NCI-H748 (cell line): ENCODE measurements at regions not wholly inside any gene's neighbourhood (a gene's known extent, or its start where the extent isn't known, plus 50 kb on each side); places are given as distances from the start of the nearest gene placed in this dataset.

Source experiments
- DNase-seq: peaks from one replicate; lab custom pipeline; 2025; ENCODE audit not compliant: unreplicated experiment; lab: John Stamatoyannopoulos, UW

GRCh38 chr10:3549118-3549517 is 235.9 kb downstream of the KLF6 start:
- no peak for DNase-seq

- no peak for DNase-seq
These were observed 236.3 kb downstream of the KLF6 start for GRCh38 chr10:3548702-3549101.

- DNase-seq: no peak
These were observed 236.9 kb downstream of the KLF6 start for GRCh38 chr10:3548076-3548475.

- no peak for DNase-seq
These were observed 240.4 kb downstream of the KLF6 start for GRCh38 chr10:3544561-3544960.

- no peak for DNase-seq
These were observed 242.8 kb downstream of the KLF6 start for GRCh38 chr10:3542185-3542611.

- DNase-seq: no peak
These were observed 245.2 kb downstream of the KLF6 start for GRCh38 chr10:3539696-3540383.

GRCh38 chr10:3538656-3539531 is 246.1 kb downstream of the KLF6 start:
- DNase-seq: peak; percentile 88

GRCh38 chr10:3538291-3538655 is 246.7 kb downstream of the KLF6 start:
- peak; percentile 88 for DNase-seq

- peak; percentile 92 for DNase-seq
These were observed 247.5 kb downstream of the KLF6 start for GRCh38 chr10:3537518-3537917.

- no peak for DNase-seq
These were observed 250.0 kb downstream of the KLF6 start for GRCh38 chr10:3535001-3535400.

GRCh38 chr10:3534433-3534832 is 250.6 kb downstream of the KLF6 start:
- no peak for DNase-seq

- no peak for DNase-seq
These were observed 251.7 kb downstream of the KLF6 start for GRCh38 chr10:3533296-3533695.

GRCh38 chr10:3532644-3533043 is 252.4 kb downstream of the KLF6 start:
- DNase-seq: no peak

GRCh38 chr10:3531670-3532069 is 253.3 kb downstream of the KLF6 start:
- DNase-seq: no peak

GRCh38 chr10:3530783-3531645 is 254.0 kb downstream of the KLF6 start:
- DNase-seq: no peak

GRCh38 chr10:3530346-3530745 is 254.7 kb downstream of the KLF6 start:
- DNase-seq: no peak

GRCh38 chr10:3529691-3530090 is 255.3 kb downstream of the KLF6 start:
- DNase-seq: no peak

- no peak for DNase-seq
These were observed 256.1 kb downstream of the KLF6 start for GRCh38 chr10:3528823-3529403.

- no peak for DNase-seq
These were observed 256.7 kb downstream of the KLF6 start for GRCh38 chr10:3528271-3528670.

- no peak for DNase-seq
These were observed 257.1 kb downstream of the KLF6 start for GRCh38 chr10:3527869-3528268.
